Germinal center (tissue), 1 donor: ENCODE measurements at regions not wholly inside any gene's neighbourhood (a gene's known extent, or its start where the extent isn't known, plus 50 kb on each side); places are given as distances from the start of the nearest gene placed in this dataset.
"Not testable (repeated sequence)": the region's sequence is repeated elsewhere in the genome, so short reads cannot be mapped to it uniquely, and the experiment has no call there.

Experiments
- DNase-seq: peaks from one replicate; pipeline ENCODE4 v3.0.0; 2012; ENCODE audit warnings: mixed read lengths, low spot score

DNA sequence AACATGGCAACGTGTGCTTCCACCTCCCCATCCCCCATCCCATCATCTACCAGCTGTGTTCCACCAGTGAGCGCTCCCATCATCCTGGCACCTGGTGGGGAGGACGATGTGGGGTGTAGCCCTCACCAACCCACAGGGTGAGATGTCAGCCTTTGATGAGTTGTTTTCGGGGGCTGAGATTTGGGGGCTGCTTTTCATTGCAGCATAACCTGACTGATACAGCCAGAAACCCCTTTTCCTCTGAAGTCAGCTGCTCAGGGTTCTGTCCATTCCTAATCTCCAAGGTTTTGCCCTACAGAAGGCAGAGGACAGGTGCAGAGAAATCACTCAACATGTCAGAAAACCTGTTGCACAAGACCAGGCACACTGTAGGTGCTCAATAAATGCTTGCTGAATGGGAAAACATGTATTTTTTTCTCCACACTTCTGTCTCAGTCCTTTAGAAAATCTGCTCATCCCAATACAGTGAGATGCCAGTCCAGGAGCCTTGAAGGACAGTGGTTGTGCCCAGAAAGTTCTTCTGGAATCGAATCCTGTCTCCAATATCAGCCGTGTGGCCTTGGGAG is 239.8 kb downstream of the RBM19 start:
- no peak for DNase-seq

DNA sequence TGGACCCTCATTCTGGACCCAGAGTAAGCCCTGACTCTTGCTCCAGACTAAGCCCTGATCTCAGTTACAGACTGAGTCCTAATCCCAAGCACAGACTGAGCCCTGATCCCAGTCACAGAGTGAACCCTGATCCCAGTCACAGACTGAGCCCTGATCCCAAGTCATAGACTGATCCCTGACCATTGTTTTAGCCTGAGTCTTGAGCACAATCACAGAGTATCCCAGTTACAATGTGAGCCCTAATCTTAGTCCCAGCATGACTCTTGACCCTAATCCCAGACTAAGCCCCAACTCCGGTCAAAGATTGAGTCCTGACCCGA is 240.6 kb downstream of the RBM19 start:
- DNase-seq: no peak

- DNase-seq: no peak
Observed at GRCh38 chr12:113724794-113725556, 241.2 kb downstream of the RBM19 start.

GRCh38 chr12:113723631-113724030 is 242.5 kb downstream of the RBM19 start:
- no peak for DNase-seq

- DNase-seq: no peak
Observed at GRCh38 chr12:113722747-113723146, 243.4 kb downstream of the RBM19 start.

- no peak for DNase-seq
Observed at GRCh38 chr12:113720629-113721028, 245.5 kb downstream of the RBM19 start.

DNA sequence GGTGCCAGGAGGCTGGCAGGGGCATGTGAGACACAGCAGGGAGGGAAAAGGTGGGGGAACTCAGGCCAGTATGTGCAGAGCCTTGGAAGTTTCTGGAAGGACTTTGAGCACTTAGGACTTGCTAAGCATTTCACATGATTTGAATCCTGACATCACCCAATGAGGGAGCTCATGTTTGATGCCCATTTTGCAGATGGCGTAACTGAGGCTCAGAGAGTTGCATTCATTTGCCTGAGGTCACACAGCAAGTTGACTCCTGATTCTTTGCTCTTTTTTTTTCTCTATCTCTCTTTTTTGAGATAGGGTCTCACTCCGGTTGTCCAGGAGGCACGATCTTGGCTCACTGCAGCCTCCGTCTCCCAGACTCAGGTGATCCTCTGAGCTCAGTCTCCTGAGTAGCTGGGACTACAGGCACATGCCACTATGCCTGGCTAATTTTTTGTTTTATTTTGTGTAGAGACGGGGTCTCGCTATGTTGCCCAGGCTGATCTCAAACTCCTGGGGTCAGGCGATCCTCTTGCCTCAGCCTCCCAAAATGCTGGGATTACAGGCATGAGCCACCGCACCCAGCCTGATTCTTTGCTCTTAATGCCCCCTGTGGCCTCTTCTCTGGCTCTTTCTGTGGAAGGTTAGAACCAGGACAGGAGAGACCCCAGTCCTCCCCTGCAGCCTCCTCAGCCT is 246.1 kb downstream of the RBM19 start:
- no peak for DNase-seq

GRCh38 chr12:113713156-113713555 is 241.5 kb upstream of the LHX5 start:
- DNase-seq: no peak

- DNase-seq: no peak
Observed at GRCh38 chr12:113712481-113712880, 240.8 kb upstream of the LHX5 start.

DNA sequence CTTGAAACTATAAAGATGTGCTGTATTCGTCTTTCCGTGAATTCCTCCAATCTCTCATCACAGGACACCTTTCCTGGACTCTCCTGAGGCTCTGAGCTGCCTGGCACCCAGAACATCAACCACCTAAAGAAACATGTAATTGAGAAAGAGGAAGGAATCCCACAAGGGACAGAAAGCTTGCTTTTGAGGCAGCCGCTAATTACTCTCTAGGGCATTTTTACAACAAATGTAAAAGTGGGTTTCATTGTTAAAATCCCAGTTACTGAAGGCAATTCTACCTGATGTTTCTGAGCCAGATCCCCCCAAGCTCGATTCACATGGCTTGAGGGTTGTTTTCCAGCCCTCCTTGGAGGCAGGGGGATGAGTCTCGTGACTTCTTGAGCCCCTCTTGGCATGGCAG is 238.5 kb upstream of the LHX5 start:
- no peak for DNase-seq

GRCh38 chr12:113709456-113709855 is 237.8 kb upstream of the LHX5 start:
- no peak for DNase-seq

DNA sequence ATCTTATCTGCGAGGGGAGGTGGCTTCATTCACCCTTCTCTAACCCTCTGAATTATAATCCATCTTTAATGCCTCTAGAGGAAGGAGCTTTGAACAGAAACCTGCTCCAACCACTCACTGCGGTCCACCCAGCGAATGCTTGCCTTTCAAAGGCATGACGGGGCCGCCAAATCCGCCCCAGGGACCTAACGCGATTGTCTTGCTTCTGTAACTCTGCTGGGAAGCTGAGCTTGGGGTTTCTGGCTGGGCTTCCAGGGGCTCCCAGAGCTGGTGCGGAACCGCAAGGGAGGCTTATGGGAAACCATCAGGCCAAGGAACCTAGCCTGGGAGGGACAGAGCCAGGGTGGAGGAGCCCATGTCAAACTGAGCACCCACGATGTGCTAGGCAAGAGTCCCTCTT is 231.2 kb upstream of the LHX5 start:
- DNase-seq: no peak

DNA sequence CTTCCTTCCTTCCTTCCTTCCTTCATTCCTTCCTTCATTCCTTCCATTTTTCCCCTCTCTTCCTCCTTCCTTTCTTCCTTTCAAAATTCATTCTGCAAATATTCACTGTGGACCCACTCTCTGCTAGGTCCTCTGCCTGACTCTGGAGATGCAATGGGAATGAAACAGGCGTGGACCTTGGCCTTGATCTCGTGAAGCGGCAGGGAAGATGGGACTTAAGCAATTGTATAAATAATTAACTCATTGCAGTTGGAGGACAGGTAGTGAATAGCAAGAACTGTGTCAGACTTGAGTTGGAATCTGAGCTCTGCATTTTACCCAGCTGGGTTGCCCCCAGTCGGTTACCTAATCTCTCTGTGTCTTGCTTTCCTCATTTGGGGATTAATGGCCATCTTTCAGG is 230.6 kb upstream of the LHX5 start:
- DNase-seq: no peak

- no peak for DNase-seq
Observed at GRCh38 chr12:113700943-113701342, 229.3 kb upstream of the LHX5 start.

- not testable (repeated sequence) for DNase-seq
Observed at GRCh38 chr12:113699984-113700383, 228.3 kb upstream of the LHX5 start.

GRCh38 chr12:113698510-113698858 is 226.8 kb upstream of the LHX5 start:
- DNase-seq: no peak

GRCh38 chr12:113697651-113698509 is 226.2 kb upstream of the LHX5 start:
- no peak for DNase-seq

GRCh38 chr12:113697104-113697503 is 225.4 kb upstream of the LHX5 start:
- DNase-seq: no peak

DNA sequence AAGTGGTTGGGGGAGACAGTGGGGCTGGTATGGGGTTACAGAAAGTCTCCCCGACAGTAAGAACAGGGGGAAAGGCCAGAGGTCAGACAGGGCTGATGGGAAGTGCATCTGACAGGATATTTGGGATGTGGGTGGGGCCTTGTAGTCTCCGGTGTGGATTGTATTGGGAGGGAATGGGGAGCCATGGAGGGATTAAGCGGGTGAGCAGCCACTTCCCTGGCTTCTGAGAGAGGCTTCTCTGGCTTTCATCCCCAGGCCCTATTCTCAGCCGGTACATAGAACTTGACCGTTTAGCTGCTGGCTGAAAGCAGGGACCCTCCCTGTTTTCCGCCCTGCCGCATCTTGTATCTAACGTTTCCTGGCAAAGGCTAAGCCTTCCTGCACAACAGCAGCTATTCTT is 222.0 kb upstream of the LHX5 start:
- no peak for DNase-seq

DNA sequence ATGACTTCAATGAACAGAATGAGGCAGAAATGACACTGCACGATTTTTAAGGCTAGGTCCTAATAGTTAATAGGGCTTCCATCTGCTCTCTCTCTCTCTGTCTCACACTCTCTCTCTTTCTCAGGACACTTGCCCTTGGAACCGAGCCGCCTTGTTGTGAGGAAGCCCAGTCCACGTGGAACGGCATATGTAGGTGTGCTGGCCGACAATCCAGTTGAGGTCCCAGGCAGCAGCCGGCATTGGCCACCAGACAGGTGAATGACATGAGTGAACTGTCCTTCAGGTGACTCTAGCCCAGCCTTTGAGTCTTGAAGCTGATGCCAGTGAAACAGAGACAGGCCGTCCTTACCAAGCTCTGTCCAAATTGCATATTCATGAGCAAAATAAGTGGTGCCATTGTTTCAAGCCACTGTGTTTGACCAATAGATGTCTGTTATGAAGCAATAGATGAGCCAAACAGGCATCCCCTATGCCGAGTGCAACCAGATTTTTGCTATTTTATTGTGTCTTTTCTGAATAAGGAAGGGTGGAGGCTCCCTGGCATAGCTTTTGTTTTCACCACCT is 217.5 kb upstream of the LHX5 start:
- DNase-seq: no peak

DNA sequence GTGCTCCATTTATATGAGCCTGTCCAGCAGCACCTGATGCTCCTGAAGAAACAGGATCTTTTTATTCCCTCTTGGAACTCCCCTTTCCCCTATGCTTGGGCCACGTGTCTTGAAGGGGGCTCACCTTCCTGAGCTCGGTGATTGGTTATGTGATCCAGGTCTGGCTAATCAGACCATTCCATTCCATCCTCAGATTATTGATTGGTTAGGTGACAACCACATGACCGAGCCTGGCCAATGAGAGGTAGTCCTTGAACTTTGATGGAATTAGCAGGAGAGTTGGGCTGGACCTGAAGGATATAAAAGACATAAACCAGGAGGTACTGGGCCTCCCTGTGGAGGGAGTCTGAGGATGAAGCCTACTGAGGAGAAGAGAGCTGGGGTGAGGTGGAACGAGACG is 216.6 kb upstream of the LHX5 start:
- DNase-seq: no peak
